KMS-11 (cell line): ENCODE measurements at regions not wholly inside any gene's neighbourhood (a gene's known extent, or its start where the extent isn't known, plus 50 kb on each side); places are given as distances from the start of the nearest gene placed in this dataset.
A peak's percentile ranks its signal among the peaks of the same experiment; 100 is the strongest.

ENCODE experiments used
- H2AFZ ChIP-seq: fragments of 200-600 bp; sonication (generic); 2 replicates; pipeline ENCODE4 v1.6.1; 2016; ENCODE audit warnings: antibody characterized with exemption, mixed run types, low read depth
- H3K27ac ChIP-seq: fragments of 200-600 bp; sonication (generic); 2 replicates; pipeline ENCODE4 v1.6.1; 2016; ENCODE audit warnings: mild to moderate bottlenecking, mixed run types
- H3K27me3 ChIP-seq: fragments of 200-600 bp; sonication (generic); 2 replicates; pipeline ENCODE4 v1.6.1; 2017; ENCODE audit warnings: mild to moderate bottlenecking, low read depth, mixed run types, moderate library complexity; ENCODE audit not compliant: insufficient read depth
- H3K36me3 ChIP-seq: fragments of 200-600 bp; sonication (generic); 2 replicates; pipeline ENCODE4 v1.6.1; 2017; ENCODE audit warnings: mild to moderate bottlenecking, mixed run types; ENCODE audit not compliant: insufficient read depth
- H3K4me1 ChIP-seq: fragments of 200-600 bp; sonication (generic); 2 replicates; pipeline ENCODE4 v1.6.1; 2016; ENCODE audit warnings: mild to moderate bottlenecking, low read depth, mixed run types; ENCODE audit not compliant: poor library complexity, severe bottlenecking
- H3K4me2 ChIP-seq: fragments of 200-600 bp; sonication (generic); 2 replicates; pipeline ENCODE4 v1.7.0; 2016; ENCODE audit warnings: mild to moderate bottlenecking, mixed run types
- H3K4me3 ChIP-seq: fragments of 200-600 bp; sonication (generic); IDR thresholded peaks from 2 replicates; pipeline ENCODE4 v1.6.1; 2017; ENCODE audit warnings: low read depth, low read length, mixed read lengths; ENCODE audit not compliant: insufficient read depth
- H3K79me2 ChIP-seq: fragments of 200-600 bp; sonication (generic); 2 replicates; pipeline ENCODE4 v1.6.1; 2016; ENCODE audit warnings: low read depth, mixed run types; ENCODE audit not compliant: insufficient read depth
- H3K9ac ChIP-seq: fragments of 200-600 bp; sonication (generic); 2 replicates; pipeline ENCODE4 v1.6.1; 2016; ENCODE audit warnings: mild to moderate bottlenecking, mixed run types
- H4K20me1 ChIP-seq: fragments of 200-600 bp; sonication (generic); 2 replicates; pipeline ENCODE4 v1.6.1; 2016; ENCODE audit warnings: mild to moderate bottlenecking, mixed run types; ENCODE audit not compliant: insufficient read depth
- TF ChIP-seq, protein P1 (sequence below): fragments of 200-600 bp; sonication (generic); conservative IDR thresholded peaks from 2 replicates; pipeline ENCODE4 v1.6.1; 2017; ENCODE audit warnings: low read depth, mild to moderate bottlenecking, antibody characterized with exemption, low read length, moderate library complexity, mixed read lengths

DNA sequence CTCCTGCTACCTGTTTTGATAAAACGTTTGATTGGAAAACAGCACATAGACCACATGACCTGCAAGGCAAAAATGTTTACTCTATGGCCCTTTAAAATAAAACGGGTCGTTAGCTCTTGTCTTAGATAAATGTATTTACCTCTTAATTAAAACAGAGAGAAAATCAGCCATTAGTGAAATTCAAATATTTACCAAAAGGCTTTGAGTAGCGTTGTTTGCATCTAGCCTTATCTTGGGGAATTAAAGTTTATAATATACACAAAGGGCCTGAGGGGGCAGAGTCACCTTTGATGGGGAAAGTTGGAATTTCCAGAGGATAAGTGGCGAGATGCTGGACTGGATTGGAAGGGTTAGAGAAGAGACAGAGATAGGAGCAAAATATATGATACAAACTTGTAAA lies 111.3 kb downstream of the FBXO4 start:
- no peaks in the 10 kb centered on the region for H3K79me2 ChIP-seq
- no peak overlapping the region for H2AFZ ChIP-seq
- no peak overlapping the region for H3K4me3 ChIP-seq
- H3K27ac ChIP-seq: no peak overlapping the region
- no peak overlapping the region for H3K4me2 ChIP-seq
- TF ChIP-seq, protein P1, sequence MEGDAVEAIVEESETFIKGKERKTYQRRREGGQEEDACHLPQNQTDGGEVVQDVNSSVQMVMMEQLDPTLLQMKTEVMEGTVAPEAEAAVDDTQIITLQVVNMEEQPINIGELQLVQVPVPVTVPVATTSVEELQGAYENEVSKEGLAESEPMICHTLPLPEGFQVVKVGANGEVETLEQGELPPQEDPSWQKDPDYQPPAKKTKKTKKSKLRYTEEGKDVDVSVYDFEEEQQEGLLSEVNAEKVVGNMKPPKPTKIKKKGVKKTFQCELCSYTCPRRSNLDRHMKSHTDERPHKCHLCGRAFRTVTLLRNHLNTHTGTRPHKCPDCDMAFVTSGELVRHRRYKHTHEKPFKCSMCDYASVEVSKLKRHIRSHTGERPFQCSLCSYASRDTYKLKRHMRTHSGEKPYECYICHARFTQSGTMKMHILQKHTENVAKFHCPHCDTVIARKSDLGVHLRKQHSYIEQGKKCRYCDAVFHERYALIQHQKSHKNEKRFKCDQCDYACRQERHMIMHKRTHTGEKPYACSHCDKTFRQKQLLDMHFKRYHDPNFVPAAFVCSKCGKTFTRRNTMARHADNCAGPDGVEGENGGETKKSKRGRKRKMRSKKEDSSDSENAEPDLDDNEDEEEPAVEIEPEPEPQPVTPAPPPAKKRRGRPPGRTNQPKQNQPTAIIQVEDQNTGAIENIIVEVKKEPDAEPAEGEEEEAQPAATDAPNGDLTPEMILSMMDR: no peak
- H3K27me3 ChIP-seq: no peaks in the 10 kb centered on the region
- no peaks in the 10 kb centered on the region for H3K36me3 ChIP-seq
- H4K20me1 ChIP-seq: no peaks in the 10 kb centered on the region
- H3K4me1 ChIP-seq: no peaks in the 10 kb centered on the region
- no peak overlapping the region for H3K9ac ChIP-seq

DNA sequence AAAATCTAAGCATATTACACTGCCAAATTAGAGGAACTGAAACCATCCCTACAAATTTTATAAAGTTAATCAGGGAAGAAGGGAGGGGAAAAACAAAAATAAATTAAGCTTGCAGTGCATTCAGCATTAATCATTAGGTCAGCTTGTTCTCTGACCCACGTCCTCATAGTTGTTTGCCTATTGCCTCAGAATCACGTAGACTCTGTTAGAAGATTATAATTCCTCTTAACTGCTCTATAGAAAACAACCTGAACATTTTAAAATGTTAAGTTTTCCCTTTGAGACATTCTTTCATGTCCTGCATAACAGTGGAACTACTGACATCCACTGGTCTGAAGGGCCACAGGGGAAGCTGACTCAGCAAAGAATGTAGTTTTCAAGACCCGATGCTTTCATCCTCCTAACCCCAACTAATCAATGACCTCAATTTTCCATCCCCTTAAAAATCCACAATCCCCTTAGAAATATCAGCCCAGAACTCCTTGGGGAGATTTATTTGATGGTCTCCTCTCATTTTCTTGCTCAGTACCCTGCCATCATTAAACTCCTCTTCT lies 112.4 kb downstream of the FBXO4 start:
- no peak overlapping the region for H3K4me2 ChIP-seq
- no peaks in the 10 kb centered on the region for H3K4me1 ChIP-seq
- no peak overlapping the region for H3K9ac ChIP-seq
- no peak overlapping the region for H2AFZ ChIP-seq
- no peaks in the 10 kb centered on the region for H3K36me3 ChIP-seq
- no peak overlapping the region for H3K4me3 ChIP-seq
- H3K79me2 ChIP-seq: no peaks in the 10 kb centered on the region
- no peak overlapping the region for H3K27ac ChIP-seq
- TF ChIP-seq, protein P1: no peak
- H4K20me1 ChIP-seq: no peaks in the 10 kb centered on the region
- H3K27me3 ChIP-seq: no peaks in the 10 kb centered on the region

DNA sequence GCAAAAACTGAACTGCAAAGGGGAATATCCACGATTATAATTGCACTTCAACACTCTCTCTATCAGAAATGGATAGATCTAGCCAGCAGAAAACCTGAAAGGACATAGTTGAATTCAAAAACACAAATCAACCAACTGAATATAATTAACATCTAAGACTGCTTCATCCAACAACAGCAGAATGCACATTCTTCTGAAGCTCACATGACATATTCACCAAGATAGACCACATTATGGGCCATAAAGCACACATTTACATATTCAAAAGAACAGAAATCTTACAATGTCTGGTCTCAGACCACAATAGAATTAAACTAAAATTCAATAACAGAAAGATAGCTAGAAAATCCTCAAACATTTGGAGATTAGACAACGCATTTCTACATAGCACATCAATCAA lies 118.3 kb downstream of the FBXO4 start:
- no peak overlapping the region for H3K4me2 ChIP-seq
- H3K36me3 ChIP-seq: no peaks in the 10 kb centered on the region
- no peak overlapping the region for H3K4me3 ChIP-seq
- H4K20me1 ChIP-seq: no peaks in the 10 kb centered on the region
- H3K27me3 ChIP-seq: no peaks in the 10 kb centered on the region
- H3K9ac ChIP-seq: no peak overlapping the region
- no peaks in the 10 kb centered on the region for H3K4me1 ChIP-seq
- H3K79me2 ChIP-seq: no peaks in the 10 kb centered on the region
- H3K27ac ChIP-seq: no peak overlapping the region
- H2AFZ ChIP-seq: no peak overlapping the region
- TF ChIP-seq, protein P1: no peak

DNA sequence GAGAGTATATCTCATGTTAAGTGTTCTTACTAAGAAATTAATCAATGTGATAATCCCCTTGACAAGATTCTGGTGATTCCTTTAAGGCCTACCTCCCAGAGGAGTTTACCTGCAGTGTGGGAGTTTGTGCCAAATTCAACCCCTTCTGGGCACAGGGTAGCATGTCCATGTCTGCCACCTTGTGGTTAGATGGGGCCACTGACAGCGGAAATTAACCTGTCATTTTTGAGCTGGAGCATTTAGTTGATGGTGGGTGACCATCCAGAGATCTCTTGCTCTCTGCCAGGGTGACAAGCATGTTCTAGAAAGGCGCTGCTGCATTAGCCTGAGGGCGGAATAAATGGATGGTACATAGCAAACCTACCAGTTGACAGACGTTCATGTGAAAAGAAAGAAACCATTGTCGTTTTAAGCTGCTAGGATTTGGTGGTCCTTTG lies 132.2 kb downstream of the FBXO4 start:
- Histone ChIP-seq H3K36me3 (no peaks in the 10 kb centered on the region), H3K4me1 (no peaks in the 10 kb centered on the region), H3K4me3 (no peak overlapping the region), H3K27me3 (no peaks in the 10 kb centered on the region), H3K4me2 (no peak overlapping the region), H4K20me1 (no peaks in the 10 kb centered on the region), H3K27ac (no peak overlapping the region), H3K9ac (no peak overlapping the region), H2AFZ (0 out of 2 replicates have a peak overlapping the region, but pooled peaks have one; percentile 11), H3K79me2 (no peaks in the 10 kb centered on the region)
- TF ChIP-seq, protein P1: peak; percentile 90
